ENCODE measurements at regions not wholly inside any gene's neighbourhood (a gene's known extent, or its start where the extent isn't known, plus 50 kb on each side); places are given as distances from the start of the nearest gene placed in this dataset.

- TF ChIP-seq EZH2 (IDR thresholded peaks at IDR 0.05; ENCODE audit: low read length, missing control alignments) = no peak
- TF ChIP-seq CTCF (conservative IDR thresholded peaks at IDR 0.05 in 1 of 2, IDR thresholded peaks at IDR 0.05 in 1 of 2; ENCODE audit: low read depth in 1 of 2, low read length in 2 of 2) = no peak
Observed at GRCh38 chr18:56326336-56327072, 311.9 kb downstream of the TXNL1 start.

Measured in fibroblast of lung (primary cell).